WI38 (cell line): ENCODE measurements at regions not wholly inside any gene's neighbourhood (a gene's known extent, or its start where the extent isn't known, plus 50 kb on each side); places are given as distances from the start of the nearest gene placed in this dataset.

ENCODE experiments used
- H3K4me3 ChIP-seq: 2 replicates; pipeline ENCODE4 v1.5.1; 2011; ENCODE audit warnings: low read depth, mild to moderate bottlenecking, control low read depth, low read length
- CTCF ChIP-seq: IDR thresholded peaks from 2 replicates; pipeline ENCODE4 v1.5.1; 2012; ENCODE audit warnings: low read depth, mild to moderate bottlenecking, control low read depth, low read length

GRCh38 chr2:145625111-145625510 is 1105.2 kb upstream of the ZEB2 start:
- H3K4me3 ChIP-seq: no peak overlapping the region
- no peak for TF ChIP-seq CTCF

- no peak for TF ChIP-seq CTCF
- no peak overlapping the region for H3K4me3 ChIP-seq
Observed at GRCh38 chr2:145623136-145623535, 1103.2 kb upstream of the ZEB2 start.

- TF ChIP-seq CTCF: no peak
- no peak overlapping the region for H3K4me3 ChIP-seq
Observed at GRCh38 chr2:145622285-145622684, 1102.4 kb upstream of the ZEB2 start.

GRCh38 chr2:145617906-145618305 is 1098.0 kb upstream of the ZEB2 start:
- no peak for TF ChIP-seq CTCF
- no peak overlapping the region for H3K4me3 ChIP-seq

GRCh38 chr2:145617420-145617819 is 1097.5 kb upstream of the ZEB2 start:
- TF ChIP-seq CTCF: no peak
- no peak overlapping the region for H3K4me3 ChIP-seq

GRCh38 chr2:145615626-145616025 is 1095.7 kb upstream of the ZEB2 start:
- TF ChIP-seq CTCF: no peak
- no peak overlapping the region for H3K4me3 ChIP-seq

- TF ChIP-seq CTCF: no peak
- H3K4me3 ChIP-seq: no peak overlapping the region
Observed at GRCh38 chr2:145609951-145610350, 1090.0 kb upstream of the ZEB2 start.
